Ecto neural progenitor cell (in vitro differentiated cells): ENCODE measurements at regions not wholly inside any gene's neighbourhood (a gene's known extent, or its start where the extent isn't known, plus 50 kb on each side); places are given as distances from the start of the nearest gene placed in this dataset.

Experiments used
- DNase-seq: peaks from one replicate; pipeline ENCODE4 v3.0.0-alpha.2; 2018; ENCODE audit warnings: low spot score

- no peak for DNase-seq
These were observed 221.7 kb upstream of the TMC3 start for GRCh38 chr15:81595752-81596151.

DNA sequence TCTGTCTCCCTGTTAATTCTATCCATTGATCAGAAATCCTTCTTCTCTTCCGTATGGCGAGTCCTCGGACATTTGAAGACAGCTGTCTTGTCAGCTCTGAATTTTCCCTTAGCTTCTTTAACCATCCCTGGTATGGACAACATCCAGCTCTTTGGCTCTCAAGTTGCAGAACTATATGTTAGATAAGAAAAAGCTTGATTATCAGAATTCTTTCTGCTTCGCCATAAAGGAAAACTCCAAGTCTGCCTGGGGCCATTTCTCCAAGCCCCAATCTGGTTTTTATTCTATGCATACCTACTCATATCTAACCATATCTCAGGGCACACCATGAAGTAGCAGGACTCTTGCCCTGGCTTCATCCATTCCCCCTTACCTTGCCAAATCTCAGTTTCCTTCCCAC, 215.7 kb upstream of the TMC3 start:
- DNase-seq = no peak

- no peak for DNase-seq
These were observed 201.6 kb upstream of the TMC3 start for GRCh38 chr15:81575436-81576123.

GRCh38 chr15:81573098-81573746, 199.2 kb upstream of the TMC3 start:
- DNase-seq = no peak

DNA sequence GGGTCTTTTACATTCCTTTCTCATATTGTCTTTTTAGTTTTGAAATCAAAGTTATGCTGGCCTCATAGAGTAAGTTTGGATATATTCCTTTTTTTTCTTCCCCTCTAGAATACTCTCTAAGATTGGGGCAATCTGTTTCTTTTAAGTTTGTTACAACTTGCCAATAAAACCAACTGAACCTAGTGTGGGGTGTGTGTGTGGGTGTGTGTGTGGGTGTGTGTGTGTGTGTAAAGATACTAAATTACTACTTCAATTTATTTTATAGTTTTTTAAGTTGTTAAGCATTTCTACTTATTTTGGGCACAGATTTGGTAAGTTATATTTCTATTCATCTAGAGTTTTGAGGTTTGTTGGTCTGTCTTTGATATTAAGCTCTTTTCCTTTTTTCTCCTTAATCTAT, 198.2 kb upstream of the TMC3 start:
- no peak for DNase-seq

- no peak for DNase-seq
These were observed 195.5 kb upstream of the TMC3 start for GRCh38 chr15:81569286-81570080.

- DNase-seq = no peak
These were observed 193.9 kb upstream of the TMC3 start for GRCh38 chr15:81567924-81568323.

DNA sequence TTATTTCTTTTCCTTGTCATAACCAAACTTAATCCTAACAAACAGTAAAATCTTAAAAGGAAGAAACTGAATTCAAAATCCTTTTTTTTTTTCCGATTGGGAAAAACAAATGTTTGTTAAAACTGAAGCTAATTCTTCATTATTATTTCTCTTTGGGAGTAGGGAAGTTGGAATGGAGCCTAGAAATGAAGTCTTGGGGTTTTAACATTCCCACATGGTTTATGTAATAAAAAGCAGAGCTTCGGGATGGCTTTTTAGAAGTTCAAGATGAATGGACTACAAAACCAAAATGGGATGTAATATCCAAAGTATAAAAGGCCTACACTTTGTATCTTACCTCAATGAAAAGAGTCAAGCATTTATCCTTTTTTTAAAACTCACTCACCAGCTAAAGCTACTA, 189.0 kb upstream of the TMC3 start:
- no peak for DNase-seq

- no peak for DNase-seq
These were observed 186.4 kb upstream of the TMC3 start for GRCh38 chr15:81560405-81560804.

- DNase-seq = no peak
These were observed 184.0 kb upstream of the TMC3 start for GRCh38 chr15:81558056-81558455.

DNA sequence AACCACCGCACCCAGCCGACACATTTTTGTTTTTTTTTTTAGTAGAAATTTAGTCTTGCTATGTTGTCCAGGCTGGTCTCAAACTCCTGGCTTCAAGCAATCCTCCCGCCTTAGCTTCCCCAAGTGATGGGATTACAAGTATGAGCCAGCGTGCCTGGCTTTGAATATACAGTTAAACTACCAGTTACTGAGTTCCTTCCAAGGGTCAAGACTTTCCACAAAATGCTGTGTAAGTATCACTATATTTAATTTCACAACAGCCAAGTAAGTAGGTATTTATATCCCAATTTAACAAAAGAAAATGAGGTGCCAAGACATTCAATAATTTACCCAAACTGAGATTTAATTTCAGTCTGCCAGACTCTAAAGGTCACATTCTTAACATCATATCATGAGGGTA, 181.3 kb upstream of the TMC3 start:
- no peak for DNase-seq

- DNase-seq = no peak
These were observed 174.5 kb upstream of the TMC3 start for GRCh38 chr15:81548365-81549130.

- DNase-seq = no peak
These were observed 173.6 kb upstream of the TMC3 start for GRCh38 chr15:81547521-81548132.

DNA sequence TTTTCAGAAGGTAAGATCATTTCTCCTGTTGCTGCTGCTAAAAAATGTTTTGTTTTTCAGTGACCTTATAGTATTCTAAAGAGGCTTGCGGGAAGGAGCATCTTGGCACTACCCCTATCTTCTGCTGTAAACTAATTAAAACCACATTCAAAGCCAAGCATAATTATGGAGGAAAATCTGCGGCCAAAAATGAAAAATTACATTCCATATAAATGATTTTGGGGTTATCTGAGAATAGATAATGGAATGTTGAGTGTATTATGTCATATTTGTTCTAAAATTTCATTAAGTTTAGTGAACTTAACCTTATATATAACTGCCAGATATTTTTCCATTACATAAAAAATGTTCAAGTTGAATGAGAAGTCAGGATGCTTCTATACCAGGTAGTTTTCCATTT, 170.4 kb upstream of the TMC3 start:
- DNase-seq = no peak

DNA sequence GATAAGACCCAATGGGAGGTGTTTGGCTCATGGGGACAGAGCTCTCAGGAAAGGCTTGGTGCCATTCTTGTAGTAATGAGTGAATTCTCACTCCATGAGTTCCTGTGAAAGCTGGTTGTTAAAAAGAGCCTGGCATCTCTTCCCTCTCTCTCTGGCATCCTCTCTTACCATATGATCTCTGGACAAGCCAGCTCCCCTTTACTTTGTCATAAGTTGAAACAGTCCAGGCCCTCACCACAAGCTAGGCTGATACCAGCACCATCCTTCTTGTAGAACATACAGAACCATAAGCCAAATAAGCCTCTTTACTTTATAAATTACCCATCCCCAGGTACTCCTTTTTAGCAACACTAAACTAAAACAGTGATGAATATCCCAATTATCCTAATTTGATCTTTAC, 166.9 kb upstream of the TMC3 start:
- DNase-seq = no peak

GRCh38 chr15:81536356-81536755, 162.3 kb upstream of the TMC3 start:
- DNase-seq = no peak

DNA sequence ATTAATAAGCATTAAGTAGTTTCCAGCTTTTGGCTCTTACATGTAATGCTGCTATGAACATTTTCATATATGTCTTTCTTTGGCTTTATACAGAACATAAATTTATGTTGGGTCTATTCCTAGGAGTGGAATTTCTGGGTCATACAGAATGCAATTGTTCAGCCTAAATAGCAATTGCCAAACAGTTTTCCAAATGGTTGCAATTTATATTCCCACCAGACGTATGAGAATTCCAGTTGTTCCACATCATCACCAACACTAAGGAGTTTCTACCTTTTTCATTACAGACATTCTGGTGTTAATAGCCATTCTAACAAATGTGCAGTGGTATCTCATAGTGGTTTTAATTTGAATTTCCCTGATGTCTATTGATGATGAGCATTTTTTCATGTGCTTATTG, 160.1 kb upstream of the TMC3 start:
- DNase-seq = no peak

DNA sequence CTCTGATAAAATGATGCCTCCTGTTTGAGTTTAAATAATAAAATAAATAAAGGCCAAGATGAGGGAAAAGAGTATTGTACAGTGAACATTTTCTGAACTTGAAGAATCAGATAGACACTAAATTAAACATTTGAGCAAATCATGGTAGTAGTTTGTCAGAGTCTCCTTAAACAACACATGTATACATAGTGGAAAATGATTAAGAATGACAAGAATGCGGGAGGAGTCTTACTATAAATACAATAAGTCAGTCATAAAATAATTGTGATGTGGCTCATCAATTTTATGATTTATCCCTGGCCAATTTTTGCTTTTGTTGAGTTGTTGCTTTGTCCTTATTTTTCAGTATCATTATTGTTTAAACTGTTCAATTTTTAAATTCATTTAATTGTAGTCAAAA, 158.0 kb upstream of the TMC3 start:
- no peak for DNase-seq

DNA sequence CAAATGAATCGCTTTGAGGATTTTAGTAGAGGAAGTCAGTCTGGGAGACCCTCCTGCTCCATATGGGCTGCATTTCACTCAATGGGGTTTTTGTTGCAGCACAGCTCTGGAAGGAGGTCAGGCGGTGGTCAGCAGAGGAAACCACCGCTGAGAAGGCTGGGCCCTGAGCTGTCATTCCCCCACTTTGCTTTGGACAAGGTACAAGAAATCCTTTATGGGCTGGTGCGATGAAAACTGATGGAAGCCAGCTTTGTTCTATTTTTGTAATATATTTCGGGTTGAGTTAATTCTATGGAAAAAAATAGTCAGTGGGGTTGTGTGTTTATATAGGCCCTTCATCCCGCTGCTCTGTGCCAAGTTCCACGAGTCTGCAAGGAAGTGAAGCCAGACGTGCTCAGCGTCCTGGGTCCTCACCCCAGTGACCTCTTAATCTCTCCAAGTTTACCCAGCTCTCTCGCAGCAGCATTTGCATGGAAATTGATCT, 157.1 kb upstream of the TMC3 start:
- peak; percentile 58 for DNase-seq

DNA sequence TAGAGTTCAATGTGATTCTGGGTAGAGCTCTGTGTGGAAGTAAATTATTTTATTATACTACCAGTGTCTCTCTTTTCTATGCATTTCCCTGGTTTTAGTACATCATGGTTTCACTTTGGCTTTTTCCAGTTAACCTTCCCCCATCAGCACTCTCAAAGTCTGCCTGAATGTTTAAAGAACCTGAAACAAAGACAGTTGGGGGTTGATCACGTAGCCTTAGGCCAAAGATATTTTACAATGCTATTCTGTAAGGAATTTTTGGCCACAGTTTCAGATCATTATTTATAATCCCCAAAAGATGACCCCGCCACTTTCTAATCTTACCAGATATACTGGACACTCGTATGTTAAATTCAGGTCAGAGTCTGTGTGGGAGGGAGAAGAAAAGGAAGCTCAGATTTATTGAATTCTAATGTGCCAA, 156.3 kb upstream of the TMC3 start:
- DNase-seq = no peak

DNA sequence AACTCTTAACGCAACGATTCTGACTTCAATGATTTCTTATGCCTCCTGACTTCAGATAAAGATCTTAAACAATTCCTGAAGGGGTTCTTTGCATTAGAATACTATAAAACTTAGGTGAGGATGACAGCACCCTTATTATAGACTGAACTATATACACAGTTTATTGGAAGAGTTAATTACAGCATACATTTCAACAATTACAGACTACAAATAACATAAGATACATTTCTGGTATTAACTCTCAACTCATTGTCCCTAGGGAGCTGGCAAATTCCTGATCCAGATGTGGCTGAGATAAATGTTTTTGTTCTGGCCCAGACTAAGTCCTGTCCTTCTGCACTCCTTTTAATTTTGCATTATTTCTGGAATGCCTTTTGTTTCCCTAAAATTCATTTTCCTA, 155.5 kb upstream of the TMC3 start:
- DNase-seq = no peak

GRCh38 chr15:81526029-81526428, 152.0 kb upstream of the TMC3 start:
- no peak for DNase-seq
